ENCODE measurements at regions not wholly inside any gene's neighbourhood (a gene's known extent, or its start where the extent isn't known, plus 50 kb on each side); places are given as distances from the start of the nearest gene placed in this dataset.

DNA sequence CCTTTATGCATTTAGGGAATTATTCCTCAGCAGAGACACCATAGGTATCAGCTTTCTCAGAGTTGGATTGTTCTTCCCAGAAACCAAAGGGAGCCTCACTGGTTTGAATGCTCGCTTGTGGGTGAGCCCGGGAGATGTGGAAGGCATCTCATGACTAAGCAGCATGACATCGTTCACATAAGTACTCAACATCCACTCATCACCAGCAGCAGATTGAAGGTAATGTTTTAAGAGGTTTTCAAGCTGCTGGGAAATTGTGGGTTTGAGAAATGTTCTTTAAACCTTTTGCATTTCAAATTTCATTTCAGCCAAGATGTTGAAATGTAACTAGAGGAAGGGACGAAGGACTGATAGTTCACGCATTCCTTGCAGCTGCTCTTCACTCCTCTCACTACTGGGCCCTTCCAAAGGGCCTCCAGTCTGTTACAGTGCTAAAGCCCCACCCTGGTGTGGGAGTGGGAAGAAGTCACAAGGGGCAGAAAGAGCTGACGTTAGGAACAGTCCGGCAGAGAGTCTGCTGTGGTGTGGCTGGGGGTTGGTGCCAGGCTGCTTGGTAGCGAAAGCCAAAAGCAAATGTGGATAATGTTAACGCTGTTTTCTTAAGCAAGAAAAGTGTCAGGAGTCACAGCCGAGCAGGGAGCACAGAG is 324.5 kb upstream of the EPHA4 start:
- TF ChIP-seq GATA2 (CRISPR knock-in tag; IDR thresholded peaks at IDR 0.05) (no peak), FOXM1 (IDR thresholded peaks at IDR 0.05; ENCODE audit: low read depth) (no peak), RCOR1 (IDR thresholded peaks at IDR 0.05; ENCODE audit: low read length) (no peak), NFIC (IDR thresholded peaks at IDR 0.05; ENCODE audit: borderline replicate concordance) (no peak), TCF12 (IDR thresholded peaks at IDR 0.05) (no peak)
- TF ChIP-seq, protein P1, sequence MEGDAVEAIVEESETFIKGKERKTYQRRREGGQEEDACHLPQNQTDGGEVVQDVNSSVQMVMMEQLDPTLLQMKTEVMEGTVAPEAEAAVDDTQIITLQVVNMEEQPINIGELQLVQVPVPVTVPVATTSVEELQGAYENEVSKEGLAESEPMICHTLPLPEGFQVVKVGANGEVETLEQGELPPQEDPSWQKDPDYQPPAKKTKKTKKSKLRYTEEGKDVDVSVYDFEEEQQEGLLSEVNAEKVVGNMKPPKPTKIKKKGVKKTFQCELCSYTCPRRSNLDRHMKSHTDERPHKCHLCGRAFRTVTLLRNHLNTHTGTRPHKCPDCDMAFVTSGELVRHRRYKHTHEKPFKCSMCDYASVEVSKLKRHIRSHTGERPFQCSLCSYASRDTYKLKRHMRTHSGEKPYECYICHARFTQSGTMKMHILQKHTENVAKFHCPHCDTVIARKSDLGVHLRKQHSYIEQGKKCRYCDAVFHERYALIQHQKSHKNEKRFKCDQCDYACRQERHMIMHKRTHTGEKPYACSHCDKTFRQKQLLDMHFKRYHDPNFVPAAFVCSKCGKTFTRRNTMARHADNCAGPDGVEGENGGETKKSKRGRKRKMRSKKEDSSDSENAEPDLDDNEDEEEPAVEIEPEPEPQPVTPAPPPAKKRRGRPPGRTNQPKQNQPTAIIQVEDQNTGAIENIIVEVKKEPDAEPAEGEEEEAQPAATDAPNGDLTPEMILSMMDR (IDR thresholded peaks at IDR 0.05) = no peak
- TF ChIP-seq, protein P2, sequence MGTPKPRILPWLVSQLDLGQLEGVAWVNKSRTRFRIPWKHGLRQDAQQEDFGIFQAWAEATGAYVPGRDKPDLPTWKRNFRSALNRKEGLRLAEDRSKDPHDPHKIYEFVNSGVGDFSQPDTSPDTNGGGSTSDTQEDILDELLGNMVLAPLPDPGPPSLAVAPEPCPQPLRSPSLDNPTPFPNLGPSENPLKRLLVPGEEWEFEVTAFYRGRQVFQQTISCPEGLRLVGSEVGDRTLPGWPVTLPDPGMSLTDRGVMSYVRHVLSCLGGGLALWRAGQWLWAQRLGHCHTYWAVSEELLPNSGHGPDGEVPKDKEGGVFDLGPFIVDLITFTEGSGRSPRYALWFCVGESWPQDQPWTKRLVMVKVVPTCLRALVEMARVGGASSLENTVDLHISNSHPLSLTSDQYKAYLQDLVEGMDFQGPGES (IDR thresholded peaks at IDR 0.05; ENCODE audit: low read depth, low read length) = no peak
